Erythroblast (primary cell): ENCODE measurements at regions not wholly inside any gene's neighbourhood (a gene's known extent, or its start where the extent isn't known, plus 50 kb on each side); places are given as distances from the start of the nearest gene placed in this dataset.

Source experiments
- GATA1 ChIP-seq: IDR thresholded peaks from 2 replicates; pipeline ENCODE4 v1.6.1; 2011; ENCODE audit warnings: low read depth, mild to moderate bottlenecking, control low read depth, low read length, moderate library complexity
- POLR2A ChIP-seq: IDR thresholded peaks from 2 replicates; pipeline ENCODE4 v1.6.1; 2011; ENCODE audit warnings: mild to moderate bottlenecking, low read length

GRCh38 chr20:40892642-40893041 is 136.0 kb upstream of the TOP1 start:
- TF ChIP-seq POLR2A (no peak), GATA1 (no peak)
